ENCODE measurements at regions not wholly inside any gene's neighbourhood (a gene's known extent, or its start where the extent isn't known, plus 50 kb on each side); places are given as distances from the start of the nearest gene placed in this dataset.

DNA sequence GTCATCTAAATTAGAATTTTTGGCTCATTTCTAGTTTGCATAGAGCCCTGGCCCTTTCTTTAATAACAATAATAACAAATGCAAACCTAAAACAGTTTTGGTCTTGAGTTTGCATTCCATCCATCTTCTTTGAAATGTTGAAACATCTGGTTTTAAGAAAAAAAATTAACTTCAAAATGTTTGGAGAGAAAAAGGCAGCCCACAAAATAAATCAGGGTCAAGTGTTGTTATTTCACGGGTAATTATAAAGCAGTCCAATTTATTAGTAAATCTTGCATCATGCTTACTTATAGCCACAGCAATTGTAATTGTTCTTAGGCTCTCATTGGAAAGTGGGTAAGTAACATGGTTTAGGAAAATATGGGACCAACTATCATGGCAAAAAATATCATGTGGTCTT lies 247.0 kb upstream of the MEF2C start:
- WGBS (ENCODE audit: low lambda C conversion rate, missing lambda C conversion rate), result 55% methylated on average over 1 of the region's 1 CpG

GRCh38 chr5:89128906-89129625 lies 246.1 kb upstream of the MEF2C start:
- peak; percentile 6 for DNase-seq (ENCODE audit: low spot score)
- no peaks in the 10 kb centered on the region for H3K79me2 ChIP-seq
- H3K9me2 ChIP-seq (replicated peaks; ENCODE audit: insufficient read depth), result no peaks in the 10 kb centered on the region
- peaks cover 14% of the 10 kb centered on the region for H3K4me1 ChIP-seq (ENCODE audit: insufficient read depth)
- TF ChIP-seq EZH2phosphoT487 (IDR thresholded peaks at IDR 0.05; ENCODE audit: low read depth, severe bottlenecking, unreplicated experiment) (no peak), CTCF (IDR thresholded peaks at IDR 0.05; ENCODE audit: poor library complexity) (no peak), EZH2 (IDR thresholded peaks at IDR 0.05; ENCODE audit: borderline replicate concordance) (no peak)
- H3K4me3 ChIP-seq, result no peak overlapping the region
- H4K20me1 ChIP-seq (ENCODE audit: insufficient read depth, poor library complexity, severe bottlenecking), result no peaks in the 10 kb centered on the region
- H3K27ac ChIP-seq, result no peak overlapping the region
- no peak overlapping the region for H2AFZ ChIP-seq
- no peaks in the 10 kb centered on the region for H3K27me3 ChIP-seq
- WGBS (ENCODE audit: low lambda C conversion rate, missing lambda C conversion rate), result 33% methylated on average over 2 of the region's 2 CpGs
- no peaks in the 10 kb centered on the region for H3K9me3 ChIP-seq (ENCODE audit: low read depth)
- no peaks in the 10 kb centered on the region for H3K36me3 ChIP-seq (replicated peaks; ENCODE audit: insufficient read depth, low read depth)
- H3K4me2 ChIP-seq, result no peak overlapping the region

More for the DNA sequence above, 247.0 kb upstream of the MEF2C start:
- Histone ChIP-seq H3K36me3 (replicated peaks; ENCODE audit: insufficient read depth, low read depth) (no peaks in the 10 kb centered on the region), H3K9me2 (replicated peaks; ENCODE audit: insufficient read depth) (no peaks in the 10 kb centered on the region), H4K20me1 (ENCODE audit: insufficient read depth, poor library complexity, severe bottlenecking) (no peaks in the 10 kb centered on the region), H3K79me2 (no peaks in the 10 kb centered on the region), H3K4me3 (no peak overlapping the region), H3K9me3 (ENCODE audit: low read depth) (no peaks in the 10 kb centered on the region), H3K27ac (no peak overlapping the region), H2AFZ (no peak overlapping the region), H3K4me1 (ENCODE audit: insufficient read depth) (peaks cover 14% of the 10 kb centered on the region), H3K27me3 (no peaks in the 10 kb centered on the region), H3K4me2 (no peak overlapping the region)
- no peak for DNase-seq (ENCODE audit: low spot score)
- TF ChIP-seq CTCF (IDR thresholded peaks at IDR 0.05; ENCODE audit: poor library complexity), result no peak
- no peak for TF ChIP-seq EZH2phosphoT487 (IDR thresholded peaks at IDR 0.05; ENCODE audit: low read depth, severe bottlenecking, unreplicated experiment)
- no peak for TF ChIP-seq EZH2 (IDR thresholded peaks at IDR 0.05; ENCODE audit: borderline replicate concordance)

GRCh38 chr5:89128092-89128491 lies 245.1 kb upstream of the MEF2C start:
- DNase-seq (ENCODE audit: low spot score), result no peak
- Histone ChIP-seq H3K36me3 (replicated peaks; ENCODE audit: insufficient read depth, low read depth) (no peaks in the 10 kb centered on the region), H2AFZ (no peak overlapping the region), H3K79me2 (no peaks in the 10 kb centered on the region), H3K9me2 (replicated peaks; ENCODE audit: insufficient read depth) (no peaks in the 10 kb centered on the region), H3K4me2 (no peak overlapping the region), H3K27ac (no peak overlapping the region), H4K20me1 (ENCODE audit: insufficient read depth, poor library complexity, severe bottlenecking) (no peaks in the 10 kb centered on the region), H3K4me1 (ENCODE audit: insufficient read depth) (peaks cover 14% of the 10 kb centered on the region), H3K9me3 (ENCODE audit: low read depth) (no peaks in the 10 kb centered on the region), H3K27me3 (no peaks in the 10 kb centered on the region), H3K4me3 (no peak overlapping the region)
- 64% methylated on average over 2 of the region's 2 CpGs for WGBS (ENCODE audit: low lambda C conversion rate, missing lambda C conversion rate)
- TF ChIP-seq CTCF (IDR thresholded peaks at IDR 0.05; ENCODE audit: poor library complexity), result no peak
- no peak for TF ChIP-seq EZH2phosphoT487 (IDR thresholded peaks at IDR 0.05; ENCODE audit: low read depth, severe bottlenecking, unreplicated experiment)
- no peak for TF ChIP-seq EZH2 (IDR thresholded peaks at IDR 0.05; ENCODE audit: borderline replicate concordance)
